HG03175 (cell line): ENCODE measurements at regions not wholly inside any gene's neighbourhood (a gene's known extent, or its start where the extent isn't known, plus 50 kb on each side); places are given as distances from the start of the nearest gene placed in this dataset.
"Not testable (repeated sequence)": the region's sequence is repeated elsewhere in the genome, so short reads cannot be mapped to it uniquely, and the experiment has no call there.

Source experiments
- ATAC-seq: cut with Tn5 transposase; IDR thresholded peaks from one replicate; pipeline ENCODE4 v1.9.1; 2021; ENCODE audit warnings: mild to moderate bottlenecking, moderate library complexity; ENCODE audit not compliant: unreplicated experiment

GRCh38 chr12:47378222-47378582 is 298.4 kb upstream of the AMIGO2 start:
- no peak for ATAC-seq

DNA sequence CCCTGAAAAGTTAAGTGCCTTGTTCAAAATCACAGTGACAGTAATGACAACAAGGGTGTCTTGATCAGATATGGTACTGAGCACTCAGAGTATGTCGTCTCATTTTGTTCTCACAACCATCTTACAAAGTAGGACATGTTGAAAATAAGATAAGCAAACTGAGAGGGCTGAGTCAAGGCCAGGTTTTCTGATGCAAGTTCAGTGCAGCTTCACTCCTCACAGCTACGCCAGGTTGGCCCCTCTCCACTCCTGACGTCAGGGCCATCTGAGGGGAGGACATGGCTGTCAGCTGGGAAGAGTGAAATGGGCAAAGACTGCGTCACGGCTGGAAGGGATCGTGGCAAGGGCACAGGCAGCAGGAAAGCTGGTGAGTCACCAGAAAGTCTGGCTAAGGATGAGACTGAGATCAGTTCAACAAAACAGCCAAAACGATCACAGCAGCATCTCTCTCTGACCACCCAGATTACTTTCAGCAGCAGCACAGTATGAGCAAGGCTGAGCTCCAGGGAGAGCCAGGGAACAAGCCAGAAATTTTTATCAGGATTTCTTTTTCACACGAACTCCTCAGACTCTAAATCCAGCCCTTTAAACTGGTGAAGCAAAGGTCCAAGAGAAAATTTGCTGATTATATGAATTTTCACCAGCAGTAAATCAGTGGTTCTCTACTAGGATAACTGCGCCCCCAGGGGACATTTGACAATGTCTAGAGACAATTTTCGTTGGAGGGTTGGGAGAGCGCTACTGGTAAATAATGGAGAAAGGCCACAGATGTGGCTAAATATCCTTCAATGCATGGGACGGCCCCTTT is 297.9 kb upstream of the AMIGO2 start:
- no peak for ATAC-seq

DNA sequence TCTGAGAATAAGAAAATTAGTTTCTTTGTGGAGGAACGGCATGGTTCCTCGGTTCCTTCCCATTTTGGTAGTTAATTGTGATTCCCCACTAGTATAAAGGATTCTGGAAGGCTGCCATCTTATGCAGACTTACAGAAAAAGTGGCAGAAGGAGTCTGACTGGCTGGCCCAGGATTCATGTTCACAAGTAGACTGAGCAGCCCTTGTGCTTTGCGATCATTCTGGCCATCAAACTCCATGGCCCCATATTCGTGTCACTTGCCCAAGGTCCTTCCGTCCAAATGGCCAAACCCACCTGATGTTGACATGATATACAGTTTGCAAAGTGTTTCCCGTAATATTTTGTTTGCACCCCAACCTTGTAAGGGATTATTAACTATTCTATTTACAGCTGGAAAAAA is 297.2 kb upstream of the AMIGO2 start:
- no peak for ATAC-seq

DNA sequence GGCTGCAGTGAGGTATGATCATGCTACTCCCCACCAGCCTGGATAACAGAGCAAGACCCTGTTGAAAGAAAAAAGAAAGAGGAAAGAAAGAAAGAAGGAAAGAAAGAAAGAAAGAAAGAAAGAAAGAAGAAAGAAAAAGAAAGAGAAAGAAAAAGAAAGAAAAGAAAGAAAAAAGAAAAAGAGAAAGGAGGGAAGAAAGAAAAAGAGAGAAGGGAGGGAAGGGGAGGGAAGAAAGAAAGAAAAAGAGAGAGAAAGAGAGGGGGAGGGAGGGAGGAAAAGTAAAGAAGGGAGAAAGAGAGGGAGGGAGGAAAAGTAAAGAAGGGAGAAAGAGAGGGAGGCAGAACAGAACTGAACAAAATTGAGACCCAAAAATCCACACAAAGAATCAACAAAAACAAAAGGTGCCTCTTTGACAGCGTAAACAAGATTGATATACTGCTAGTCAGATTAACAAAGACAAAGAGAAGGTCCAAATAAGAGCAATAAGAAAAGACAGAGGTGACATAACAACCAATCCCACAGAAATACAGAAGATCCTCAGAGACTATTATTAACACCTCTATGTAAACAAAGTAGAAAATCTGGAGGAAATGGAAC is 293.9 kb upstream of the AMIGO2 start:
- ATAC-seq: no peak

- ATAC-seq: no peak
These were observed 290.7 kb upstream of the AMIGO2 start for GRCh38 chr12:47370421-47370820.

DNA sequence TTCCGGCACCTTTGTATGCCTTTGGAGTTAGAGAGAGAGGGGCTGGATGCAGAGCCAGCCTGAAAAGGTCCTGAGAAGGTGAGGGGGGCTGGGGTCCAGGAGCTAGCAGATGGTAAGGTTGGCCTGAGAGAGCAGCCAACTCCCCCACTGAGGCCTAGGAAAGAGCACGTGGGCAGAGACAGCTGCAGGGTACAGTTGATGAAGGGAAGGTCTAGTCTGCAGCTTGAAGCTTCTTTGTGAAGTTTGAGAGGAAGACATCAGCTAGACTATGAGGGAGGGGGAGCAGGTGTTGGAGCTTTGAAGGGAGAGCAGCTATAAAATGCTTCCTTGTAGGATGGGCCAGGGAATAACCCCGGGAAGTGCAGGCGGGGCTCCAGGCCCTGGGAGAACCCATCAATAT is 289.3 kb upstream of the AMIGO2 start:
- ATAC-seq: no peak

GRCh38 chr12:47367912-47368537 is 288.3 kb upstream of the AMIGO2 start:
- no peak for ATAC-seq

- ATAC-seq: no peak
These were observed 286.8 kb upstream of the AMIGO2 start for GRCh38 chr12:47366579-47366978.

GRCh38 chr12:47366157-47366556 is 286.4 kb upstream of the AMIGO2 start:
- ATAC-seq: no peak

- not testable (repeated sequence) for ATAC-seq
These were observed 285.8 kb upstream of the AMIGO2 start for GRCh38 chr12:47365443-47366076.

DNA sequence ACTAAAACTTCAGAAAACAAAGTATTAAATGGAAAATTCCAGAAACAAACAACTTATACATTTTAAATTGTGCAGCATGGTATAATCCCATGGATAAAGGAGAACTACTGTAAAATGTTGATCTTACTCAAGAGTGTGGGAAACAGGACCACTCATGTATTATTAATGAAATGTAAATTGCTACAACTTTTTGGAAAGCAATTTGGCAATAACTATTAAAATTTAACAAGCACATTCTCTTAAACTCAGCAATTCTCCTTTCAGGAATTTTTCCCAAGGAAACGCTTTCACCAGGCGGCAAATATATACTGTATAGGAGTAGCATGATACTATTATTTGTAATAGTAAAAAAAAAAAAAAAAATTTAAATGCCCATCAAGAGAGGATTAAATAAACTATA is 284.5 kb upstream of the AMIGO2 start:
- ATAC-seq: no peak

GRCh38 chr12:47362126-47362705 is 282.5 kb upstream of the AMIGO2 start:
- ATAC-seq: no peak

GRCh38 chr12:47361389-47362021 is 281.7 kb upstream of the AMIGO2 start:
- peak; percentile 78 for ATAC-seq

DNA sequence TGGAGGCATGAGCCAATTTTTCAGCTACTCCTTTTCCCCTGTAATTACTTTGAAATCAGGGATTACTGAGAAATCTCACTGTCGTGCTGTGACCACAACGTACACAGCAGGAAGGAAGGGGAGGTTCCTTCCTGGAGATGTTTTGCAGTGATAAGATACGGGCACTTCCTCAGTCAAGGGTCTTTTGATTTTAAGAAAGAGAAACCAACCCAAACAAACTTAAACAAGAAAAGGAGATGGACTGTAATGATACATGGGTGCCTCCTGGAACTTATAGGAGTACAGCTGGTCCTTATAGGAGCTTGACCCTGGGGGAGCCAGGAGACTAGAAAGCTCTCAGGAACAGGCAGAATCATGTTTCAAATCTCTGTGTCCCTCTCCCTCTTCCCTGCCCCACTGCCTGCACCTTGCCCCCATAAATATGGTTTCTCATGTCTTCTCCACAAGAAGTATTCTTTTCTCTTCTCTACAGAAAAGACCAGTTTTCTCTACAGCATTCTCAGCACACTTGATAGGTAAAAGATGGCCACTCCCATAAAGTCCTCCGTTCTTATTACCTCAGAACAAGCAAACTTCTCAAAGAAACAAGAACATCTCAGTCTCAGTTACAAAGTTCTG is 281.1 kb upstream of the AMIGO2 start:
- ATAC-seq: peak; percentile 33

DNA sequence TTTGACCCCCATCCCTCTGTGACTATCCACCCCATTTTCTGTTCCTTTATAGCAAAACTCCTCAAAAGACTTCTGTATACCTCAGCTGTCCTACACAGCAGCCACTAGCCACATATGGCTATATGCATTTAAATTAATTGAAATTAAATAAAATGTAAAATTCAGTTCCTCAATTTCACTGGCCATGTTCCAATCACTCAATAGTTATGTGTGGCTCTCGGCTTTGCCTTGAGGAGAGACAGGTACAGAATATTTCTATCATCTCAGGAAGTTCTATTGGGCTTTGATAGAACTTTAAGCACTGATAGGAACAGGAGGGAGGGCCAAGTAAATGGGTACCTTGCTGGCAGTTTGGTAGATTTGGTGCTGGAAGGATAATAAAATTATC is 280.3 kb upstream of the AMIGO2 start:
- ATAC-seq: no peak

DNA sequence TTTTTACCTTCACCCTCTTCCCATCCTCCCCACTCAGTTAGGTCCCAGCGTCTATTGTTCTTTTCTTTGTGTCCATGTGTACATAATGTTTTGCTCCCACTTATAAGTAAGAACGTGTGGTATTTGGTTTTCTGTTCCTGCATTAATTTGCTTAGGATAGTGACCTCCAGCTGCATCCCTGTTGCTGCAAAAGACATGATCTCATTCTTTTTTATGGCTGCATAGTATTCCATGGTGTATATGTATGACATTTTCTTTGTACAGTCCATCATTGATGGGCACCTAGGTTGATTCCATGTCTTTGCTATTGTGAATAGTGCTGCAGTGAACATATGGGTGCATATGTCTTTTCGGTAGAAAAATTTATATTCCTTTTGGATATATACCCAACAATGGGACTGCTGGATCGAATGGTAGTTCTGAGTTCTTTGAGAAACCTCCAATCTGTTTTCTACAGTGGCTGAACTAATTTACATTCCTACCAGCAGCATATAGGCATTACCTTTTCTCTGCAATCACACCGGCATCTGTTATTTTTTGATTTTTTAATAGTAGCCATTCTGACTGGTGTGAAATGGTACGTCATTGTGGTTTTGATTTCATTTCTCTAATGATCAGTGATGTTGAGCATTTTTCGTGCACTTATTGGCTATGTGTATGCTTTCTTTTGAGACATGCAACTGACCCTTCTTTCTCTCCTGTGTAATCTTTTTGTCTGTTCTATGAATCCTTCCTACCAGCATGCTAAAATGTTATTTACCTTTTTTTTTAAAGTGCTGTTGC is 279.7 kb upstream of the AMIGO2 start:
- ATAC-seq: no peak

DNA sequence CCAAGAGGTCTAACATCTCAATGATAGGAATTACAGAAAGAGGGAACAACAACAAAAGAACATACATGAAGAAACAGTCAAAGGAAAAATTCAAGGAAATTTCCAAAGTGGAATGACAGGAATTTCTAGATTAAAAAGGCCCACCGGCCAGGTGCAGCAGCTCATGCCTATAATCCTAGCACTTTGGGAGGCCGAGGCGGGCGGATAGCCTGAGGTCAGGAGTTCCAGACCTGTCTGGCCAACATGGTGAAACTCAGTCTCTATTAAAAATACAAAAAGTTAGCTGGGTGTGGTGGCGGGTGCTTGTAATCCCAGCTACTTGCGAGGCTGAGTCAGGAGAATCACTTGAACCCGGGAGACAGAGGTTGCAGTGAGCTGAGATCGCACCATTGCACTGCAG is 277.2 kb upstream of the AMIGO2 start:
- not testable (repeated sequence) for ATAC-seq

GRCh38 chr12:47356129-47356700 is 276.5 kb upstream of the AMIGO2 start:
- peak; percentile 69 for ATAC-seq

GRCh38 chr12:47353508-47353907 is 273.7 kb upstream of the AMIGO2 start:
- ATAC-seq: no peak
